ENCODE measurements at regions not wholly inside any gene's neighbourhood (a gene's known extent, or its start where the extent isn't known, plus 50 kb on each side); places are given as distances from the start of the nearest gene placed in this dataset.

DNA sequence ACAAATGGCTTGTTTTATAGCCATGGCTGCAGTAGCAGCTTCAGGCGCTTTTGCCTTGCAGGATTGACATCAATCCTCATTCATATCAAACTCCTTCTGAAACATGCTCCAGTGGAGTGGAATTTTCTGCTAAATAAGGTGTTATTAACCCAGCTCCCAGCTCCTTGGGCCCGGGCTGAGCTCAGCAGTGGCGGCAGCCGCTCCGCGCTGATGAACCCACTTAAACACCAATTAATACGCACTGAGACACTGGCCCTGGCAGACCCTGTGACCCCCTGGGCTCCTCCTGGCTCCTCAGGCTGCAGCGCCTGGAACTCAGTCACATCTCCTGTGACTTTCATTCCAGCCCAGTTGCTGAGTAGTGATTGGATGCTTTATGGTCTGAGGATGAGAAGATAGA is 137.4 kb upstream of the GRIK3 start:
- H3K27ac ChIP-seq (ENCODE audit: low read length), result no peak overlapping the region
- H3K4me1 ChIP-seq (ENCODE audit: control insufficient read depth, insufficient read depth, low read length), result no peaks in the 10 kb centered on the region
- ATAC-seq (no peak), DNase-seq (ENCODE audit: low read depth, low spot score) (no peak)
- ChIA-PET POLR2A (interaction anchor here (0.6 kb wide), 1 partner anchor 1689 kb away, joined by 7 read pairs; no protein-coding TSS in a partner anchor), CTCF (no interaction called here)
- intact Hi-C loops (cut with micrococcal nuclease; ENCODE audit: unreplicated experiment), result no loop called here
- TF ChIP-seq SIN3A (IDR thresholded peaks at IDR 0.05; ENCODE audit: borderline replicate concordance, insufficient read depth, low read depth, low read length) (no peak), POLR2AphosphoS5 (IDR thresholded peaks at IDR 0.05; ENCODE audit: low read depth, low read length) (no peak), TCF7L2 (IDR thresholded peaks at IDR 0.05; ENCODE audit: low read depth, low read length) (no peak)
- peaks cover 2% of the 10 kb centered on the region; the same call in 1 of the 2 replicates for H3K27me3 ChIP-seq (ENCODE audit: control insufficient read depth, insufficient read depth, low read length)
- no peaks in the 10 kb centered on the region for H3K9me3 ChIP-seq (ENCODE audit: control insufficient read depth, insufficient read depth, low read depth, low read length)
- in situ Hi-C loops (cut with HindIII; ENCODE audit: low pct_unique_long_range_greater_than_20kb, low sequenced_read_pairs), result no loop called here
- BruUV-seq (replicated peaks), result no TSS peak
- no peak overlapping the region for H3K4me3 ChIP-seq (ENCODE audit: low read depth in 2 of 2, low read length in 2 of 2)
- no peaks in the 10 kb centered on the region for H3K36me3 ChIP-seq (ENCODE audit: control insufficient read depth, insufficient read depth, low read length)

- Histone ChIP-seq H3K36me3 (ENCODE audit: control insufficient read depth, insufficient read depth, low read length) (no peaks in the 10 kb centered on the region), H3K4me1 (ENCODE audit: control insufficient read depth, insufficient read depth, low read length) (no peaks in the 10 kb centered on the region), H3K27ac (ENCODE audit: low read length) (no peak overlapping the region), H3K27me3 (ENCODE audit: control insufficient read depth, insufficient read depth, low read length) (peaks cover 2% of the 10 kb centered on the region; the same call in 1 of the 2 replicates), H3K4me3 (ENCODE audit: low read depth in 2 of 2, low read length in 2 of 2) (no peak overlapping the region), H3K9me3 (ENCODE audit: control insufficient read depth, insufficient read depth, low read depth, low read length) (no peaks in the 10 kb centered on the region)
- ATAC-seq, result no peak
- intact Hi-C loops (cut with micrococcal nuclease; ENCODE audit: unreplicated experiment), result no loop called here
- no TSS peak for BruUV-seq (replicated peaks)
- in situ Hi-C loops (cut with HindIII; ENCODE audit: low pct_unique_long_range_greater_than_20kb, low sequenced_read_pairs), result no loop called here
- no peak for TF ChIP-seq POLR2AphosphoS5 (IDR thresholded peaks at IDR 0.05; ENCODE audit: low read depth, low read length)
- TF ChIP-seq TCF7L2 (IDR thresholded peaks at IDR 0.05; ENCODE audit: low read depth, low read length), result no peak
- no peak for TF ChIP-seq SIN3A (IDR thresholded peaks at IDR 0.05; ENCODE audit: borderline replicate concordance, insufficient read depth, low read depth, low read length)
- TF ChIP-seq, protein P1, sequence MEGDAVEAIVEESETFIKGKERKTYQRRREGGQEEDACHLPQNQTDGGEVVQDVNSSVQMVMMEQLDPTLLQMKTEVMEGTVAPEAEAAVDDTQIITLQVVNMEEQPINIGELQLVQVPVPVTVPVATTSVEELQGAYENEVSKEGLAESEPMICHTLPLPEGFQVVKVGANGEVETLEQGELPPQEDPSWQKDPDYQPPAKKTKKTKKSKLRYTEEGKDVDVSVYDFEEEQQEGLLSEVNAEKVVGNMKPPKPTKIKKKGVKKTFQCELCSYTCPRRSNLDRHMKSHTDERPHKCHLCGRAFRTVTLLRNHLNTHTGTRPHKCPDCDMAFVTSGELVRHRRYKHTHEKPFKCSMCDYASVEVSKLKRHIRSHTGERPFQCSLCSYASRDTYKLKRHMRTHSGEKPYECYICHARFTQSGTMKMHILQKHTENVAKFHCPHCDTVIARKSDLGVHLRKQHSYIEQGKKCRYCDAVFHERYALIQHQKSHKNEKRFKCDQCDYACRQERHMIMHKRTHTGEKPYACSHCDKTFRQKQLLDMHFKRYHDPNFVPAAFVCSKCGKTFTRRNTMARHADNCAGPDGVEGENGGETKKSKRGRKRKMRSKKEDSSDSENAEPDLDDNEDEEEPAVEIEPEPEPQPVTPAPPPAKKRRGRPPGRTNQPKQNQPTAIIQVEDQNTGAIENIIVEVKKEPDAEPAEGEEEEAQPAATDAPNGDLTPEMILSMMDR (IDR thresholded peaks at IDR 0.05), result no peak
- TF ChIP-seq, protein P2, sequence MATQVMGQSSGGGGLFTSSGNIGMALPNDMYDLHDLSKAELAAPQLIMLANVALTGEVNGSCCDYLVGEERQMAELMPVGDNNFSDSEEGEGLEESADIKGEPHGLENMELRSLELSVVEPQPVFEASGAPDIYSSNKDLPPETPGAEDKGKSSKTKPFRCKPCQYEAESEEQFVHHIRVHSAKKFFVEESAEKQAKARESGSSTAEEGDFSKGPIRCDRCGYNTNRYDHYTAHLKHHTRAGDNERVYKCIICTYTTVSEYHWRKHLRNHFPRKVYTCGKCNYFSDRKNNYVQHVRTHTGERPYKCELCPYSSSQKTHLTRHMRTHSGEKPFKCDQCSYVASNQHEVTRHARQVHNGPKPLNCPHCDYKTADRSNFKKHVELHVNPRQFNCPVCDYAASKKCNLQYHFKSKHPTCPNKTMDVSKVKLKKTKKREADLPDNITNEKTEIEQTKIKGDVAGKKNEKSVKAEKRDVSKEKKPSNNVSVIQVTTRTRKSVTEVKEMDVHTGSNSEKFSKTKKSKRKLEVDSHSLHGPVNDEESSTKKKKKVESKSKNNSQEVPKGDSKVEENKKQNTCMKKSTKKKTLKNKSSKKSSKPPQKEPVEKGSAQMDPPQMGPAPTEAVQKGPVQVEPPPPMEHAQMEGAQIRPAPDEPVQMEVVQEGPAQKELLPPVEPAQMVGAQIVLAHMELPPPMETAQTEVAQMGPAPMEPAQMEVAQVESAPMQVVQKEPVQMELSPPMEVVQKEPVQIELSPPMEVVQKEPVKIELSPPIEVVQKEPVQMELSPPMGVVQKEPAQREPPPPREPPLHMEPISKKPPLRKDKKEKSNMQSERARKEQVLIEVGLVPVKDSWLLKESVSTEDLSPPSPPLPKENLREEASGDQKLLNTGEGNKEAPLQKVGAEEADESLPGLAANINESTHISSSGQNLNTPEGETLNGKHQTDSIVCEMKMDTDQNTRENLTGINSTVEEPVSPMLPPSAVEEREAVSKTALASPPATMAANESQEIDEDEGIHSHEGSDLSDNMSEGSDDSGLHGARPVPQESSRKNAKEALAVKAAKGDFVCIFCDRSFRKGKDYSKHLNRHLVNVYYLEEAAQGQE (IDR thresholded peaks at IDR 0.05; ENCODE audit: insufficient read depth in 1 of 2, low read depth in 2 of 2, low read length in 1 of 2), result no peak
- ChIA-PET CTCF (no interaction called here), POLR2A (no interaction called here)
- DNase-seq (ENCODE audit: low read depth, low spot score), result no peak
These were observed 140.0 kb upstream of the GRIK3 start for GRCh38 chr1:37174341-37174740.

DNA sequence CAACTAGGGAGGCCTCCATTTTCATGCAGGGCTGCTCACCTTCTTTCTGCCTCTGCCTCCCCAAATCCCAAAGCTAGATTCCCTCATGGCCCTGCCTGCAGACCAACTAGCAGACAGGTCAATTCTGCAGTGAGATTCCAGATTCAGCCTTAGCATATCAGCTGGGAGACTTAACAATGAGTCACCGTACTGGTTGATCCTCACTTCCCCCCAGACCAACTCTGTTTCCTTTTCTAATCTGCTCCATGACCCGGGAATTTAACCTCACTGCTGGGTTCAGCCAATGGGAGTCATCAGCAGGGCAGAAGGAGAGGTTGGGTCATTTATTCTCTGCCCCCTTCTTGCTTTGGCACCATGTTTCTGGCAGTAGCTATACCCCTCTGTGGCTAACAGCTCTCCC is 140.6 kb upstream of the GRIK3 start:
- in situ Hi-C loops (cut with HindIII; ENCODE audit: low pct_unique_long_range_greater_than_20kb, low sequenced_read_pairs), result no loop called here
- POLR2A ChIA-PET, result no interaction called here
- BruUV-seq (replicated peaks), result no TSS peak
- H3K9me3 ChIP-seq (ENCODE audit: control insufficient read depth, insufficient read depth, low read depth, low read length), result no peaks in the 10 kb centered on the region
- H3K27me3 ChIP-seq (ENCODE audit: control insufficient read depth, insufficient read depth, low read length), result peaks cover 2% of the 10 kb centered on the region; the same call in 1 of the 2 replicates
- no peaks in the 10 kb centered on the region for H3K36me3 ChIP-seq (ENCODE audit: control insufficient read depth, insufficient read depth, low read length)
- intact Hi-C loops (cut with micrococcal nuclease; ENCODE audit: unreplicated experiment), result no loop called here
- H3K4me1 ChIP-seq (ENCODE audit: control insufficient read depth, insufficient read depth, low read length), result no peaks in the 10 kb centered on the region
- ATAC-seq (no peak), DNase-seq (ENCODE audit: low read depth, low spot score) (no peak)
- CTCF ChIA-PET, result no interaction called here
- no peak overlapping the region for H3K27ac ChIP-seq (ENCODE audit: low read length)
- H3K4me3 ChIP-seq (ENCODE audit: low read depth in 2 of 2, low read length in 2 of 2), result no peak overlapping the region
- TF ChIP-seq, protein P1 (IDR thresholded peaks at IDR 0.05), result no peak
- TF ChIP-seq SIN3A (IDR thresholded peaks at IDR 0.05; ENCODE audit: borderline replicate concordance, insufficient read depth, low read depth, low read length) (no peak), TCF7L2 (IDR thresholded peaks at IDR 0.05; ENCODE audit: low read depth, low read length) (no peak), POLR2AphosphoS5 (IDR thresholded peaks at IDR 0.05; ENCODE audit: low read depth, low read length) (no peak)
- TF ChIP-seq, protein P2 (IDR thresholded peaks at IDR 0.05; ENCODE audit: insufficient read depth in 1 of 2, low read depth in 2 of 2, low read length in 1 of 2), result no peak
